ENCODE measurements at regions not wholly inside any gene's neighbourhood (a gene's known extent, or its start where the extent isn't known, plus 50 kb on each side); places are given as distances from the start of the nearest gene placed in this dataset.

- DNase-seq = no peak
Observed at GRCh38 chr2:234334756-234335155, 162.1 kb downstream of the ARL4C start.

- no peak for DNase-seq
Observed at GRCh38 chr2:234334151-234334550, 162.7 kb downstream of the ARL4C start.

- no peak for DNase-seq
Observed at GRCh38 chr2:234333168-234334130, 163.4 kb downstream of the ARL4C start.

- DNase-seq = no peak
Observed at GRCh38 chr2:234331966-234332365, 164.9 kb downstream of the ARL4C start.

DNA sequence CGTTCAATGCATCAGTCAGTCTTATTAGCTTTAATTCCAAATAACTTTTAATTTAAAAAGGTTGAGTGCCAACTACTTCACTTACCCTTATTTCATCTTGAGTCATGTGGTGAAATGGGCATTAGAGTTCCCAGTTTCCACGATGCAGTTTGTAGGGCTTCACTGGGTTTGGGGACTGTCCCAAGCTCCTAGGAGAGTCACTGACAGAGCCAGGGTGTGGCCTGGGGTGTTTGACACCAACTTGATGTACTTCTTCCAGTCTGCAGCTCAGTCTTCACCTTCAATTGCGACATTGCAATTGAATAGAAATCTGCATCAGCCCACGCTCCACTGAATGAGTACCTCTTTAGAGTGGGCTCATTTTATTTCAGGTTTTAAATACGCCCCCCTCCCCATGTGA lies 165.3 kb downstream of the ARL4C start:
- no peak for DNase-seq

- no peak for DNase-seq
Observed at GRCh38 chr2:234330902-234331301, 166.0 kb downstream of the ARL4C start.

DNA sequence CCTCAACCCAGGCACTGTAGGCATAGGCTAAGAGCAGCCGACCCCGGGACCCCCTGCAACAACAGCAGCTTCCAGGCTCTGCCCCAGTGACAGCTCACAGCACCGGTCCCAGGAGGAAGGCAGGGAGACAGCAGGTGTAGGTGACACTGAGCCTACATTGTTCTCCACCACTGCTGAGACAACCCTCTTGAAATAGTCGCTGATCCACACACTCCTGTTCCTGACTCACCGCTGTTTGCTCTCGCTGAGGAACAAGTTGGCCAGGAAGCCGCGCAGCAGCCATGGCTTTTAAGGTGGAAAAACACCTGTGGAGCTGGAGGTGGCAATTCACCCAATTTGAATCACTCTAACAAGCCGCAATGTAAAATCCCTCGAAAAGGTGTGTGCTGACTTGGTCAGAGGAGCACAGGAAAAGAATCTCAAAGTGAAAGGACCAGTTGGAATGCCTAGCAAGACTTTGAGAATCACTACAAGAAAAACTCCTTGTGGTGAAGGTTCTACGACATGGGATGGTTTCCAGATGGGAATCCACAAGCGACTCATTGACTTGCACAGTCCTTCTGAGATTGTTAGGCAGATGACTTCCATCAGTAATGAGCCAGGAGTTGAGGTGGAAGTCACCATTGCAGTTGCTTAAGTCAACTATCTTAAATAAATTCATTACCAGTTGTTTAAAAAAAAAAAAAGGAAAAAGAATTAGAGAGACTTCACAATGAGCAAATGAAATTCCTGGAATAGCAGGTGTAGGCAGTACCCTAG lies 167.5 kb downstream of the ARL4C start:
- DNase-seq = peak; percentile 10

DNA sequence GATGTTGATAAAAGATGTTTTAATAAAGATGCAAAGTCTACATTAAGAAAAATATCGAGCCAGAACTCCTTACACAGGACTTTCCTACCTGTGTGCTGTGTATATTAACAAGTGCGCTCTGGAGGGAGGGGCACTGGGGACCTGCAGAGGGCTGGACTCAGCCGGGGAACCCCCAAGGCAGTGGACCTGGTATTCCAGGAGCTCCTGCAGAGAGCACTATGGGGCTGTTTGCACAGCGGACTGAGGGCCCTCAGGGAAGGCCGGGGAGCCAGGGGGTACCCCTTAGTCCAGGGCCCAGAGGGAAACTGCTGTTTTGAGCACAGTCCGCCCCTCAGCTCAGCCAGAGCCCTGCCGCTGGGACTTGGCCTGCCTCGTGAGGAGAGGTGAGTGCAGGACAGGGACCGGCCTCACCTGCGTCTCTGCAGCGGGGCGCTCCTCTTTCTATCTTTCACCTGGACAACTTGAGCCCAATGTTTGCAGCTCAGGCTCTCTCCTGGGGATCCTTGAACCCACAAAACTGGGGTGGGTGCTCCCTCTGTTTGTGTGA lies 168.4 kb downstream of the ARL4C start:
- DNase-seq = no peak

GRCh38 chr2:234326694-234327093 lies 170.2 kb downstream of the ARL4C start:
- no peak for DNase-seq

DNA sequence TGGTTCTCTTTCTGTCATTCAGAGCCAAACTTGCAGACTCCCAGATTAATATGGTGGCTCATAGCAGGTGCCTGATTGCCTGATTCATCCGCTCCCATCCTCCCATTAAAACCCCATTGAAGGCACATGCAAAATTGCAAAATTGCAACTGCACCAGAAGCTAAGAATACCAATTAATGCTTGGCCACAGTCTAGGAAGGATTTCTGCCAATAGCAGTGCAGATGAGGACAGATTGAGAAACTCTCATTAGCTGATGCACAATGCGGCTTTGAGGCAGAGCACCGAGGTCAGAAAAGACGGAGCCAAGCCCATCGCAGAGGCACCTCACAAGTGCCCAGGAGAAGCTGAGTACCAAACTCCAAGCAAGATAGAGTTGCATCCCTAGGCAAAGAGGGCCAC lies 172.8 kb downstream of the ARL4C start:
- no peak for DNase-seq

- no peak for DNase-seq
Observed at GRCh38 chr2:234322766-234323465, 174.0 kb downstream of the ARL4C start.

- DNase-seq = peak; percentile 12
Observed at GRCh38 chr2:234320066-234320465, 176.8 kb downstream of the ARL4C start.

- no peak for DNase-seq
Observed at GRCh38 chr2:234318361-234318760, 178.5 kb downstream of the ARL4C start.

DNA sequence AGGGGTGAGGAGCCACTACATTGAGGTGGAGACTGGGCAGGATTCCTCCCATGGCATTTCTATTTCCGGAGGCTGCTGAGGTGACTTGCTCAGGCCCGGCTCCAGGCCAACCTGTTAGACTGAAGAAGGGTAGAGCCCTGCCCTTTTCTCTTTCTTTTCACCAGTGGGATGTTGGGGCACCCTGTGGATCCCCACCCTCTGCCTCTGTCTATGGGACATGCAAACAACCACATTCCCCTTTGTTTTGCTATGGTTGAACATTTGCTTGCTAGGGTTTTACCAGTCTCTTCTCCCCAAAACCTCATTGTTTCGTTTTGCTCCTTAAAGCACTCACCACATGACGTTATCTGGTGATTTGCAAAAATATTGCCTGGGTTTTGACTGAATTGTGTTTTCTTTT lies 183.3 kb downstream of the ARL4C start:
- no peak for DNase-seq

DNA sequence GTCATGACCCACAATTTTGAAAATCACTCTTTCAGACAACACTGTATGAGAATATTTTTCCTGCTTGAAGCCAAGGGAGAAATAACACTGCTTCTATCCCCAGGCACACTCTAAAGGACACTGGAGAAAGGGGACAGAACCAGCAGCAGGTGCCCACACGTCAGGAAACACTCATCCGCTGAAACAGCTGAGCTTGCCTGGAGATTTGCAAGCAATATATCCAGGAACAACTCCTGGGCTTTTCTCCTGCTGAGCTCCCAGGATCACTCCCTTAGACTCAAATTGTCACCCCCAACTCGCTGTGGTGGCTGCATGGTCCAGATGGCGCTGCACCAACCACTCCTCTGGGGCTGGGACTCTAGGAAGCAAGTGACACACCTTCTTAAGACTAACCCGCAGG lies 186.7 kb downstream of the ARL4C start:
- no peak for DNase-seq

GRCh38 chr2:234309431-234309830 lies 187.4 kb downstream of the ARL4C start:
- no peak for DNase-seq

DNA sequence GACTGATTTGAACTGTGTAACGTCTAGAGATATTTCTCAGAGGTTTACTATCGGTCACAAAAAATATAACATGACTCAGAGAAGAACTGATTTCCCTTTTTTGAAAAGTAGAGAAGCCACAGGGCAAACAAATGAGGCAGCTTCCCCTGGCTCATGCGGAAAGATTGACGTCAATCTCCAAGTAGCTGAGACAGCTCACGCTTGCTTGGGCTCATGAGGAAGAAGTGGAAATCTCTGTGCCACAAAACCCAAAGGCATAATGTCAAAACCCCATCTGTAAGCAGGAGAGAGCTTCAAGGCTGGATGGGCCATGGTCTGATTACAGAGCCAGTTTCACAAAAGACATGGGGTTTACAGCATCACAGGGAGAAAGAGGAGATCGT lies 188.1 kb downstream of the ARL4C start:
- no peak for DNase-seq

- DNase-seq = no peak
Observed at GRCh38 chr2:234308073-234308812, 188.6 kb downstream of the ARL4C start.

DNA sequence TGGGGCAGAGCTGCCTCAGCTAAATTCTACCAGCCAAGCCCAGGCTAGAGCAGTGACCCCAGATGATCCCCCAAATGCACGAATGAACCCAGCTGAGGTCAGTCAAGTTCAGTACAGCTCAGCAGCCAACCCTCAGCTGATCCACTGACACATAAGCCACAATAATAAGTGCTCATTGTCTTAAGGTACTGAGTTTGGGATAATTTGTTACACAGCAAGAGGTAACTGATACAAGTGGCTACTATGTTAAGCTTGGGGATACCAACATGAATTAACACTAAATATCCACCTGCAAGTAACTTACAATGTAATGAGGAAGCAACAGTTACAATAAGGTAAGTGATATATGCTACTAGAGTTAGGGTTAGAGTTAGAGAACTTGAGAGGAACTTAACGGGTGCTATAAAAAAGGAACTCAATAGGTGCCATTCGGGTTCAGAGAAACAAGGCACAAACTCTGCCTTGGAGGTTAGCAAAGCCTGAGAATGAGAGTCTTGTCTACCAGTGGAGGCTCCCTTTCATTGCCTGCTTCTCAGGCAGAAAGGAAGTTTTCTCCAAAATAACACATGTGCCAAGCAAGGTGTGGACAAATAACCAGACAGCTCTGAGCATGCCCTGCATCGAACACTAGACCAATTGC lies 189.4 kb downstream of the ARL4C start:
- DNase-seq = no peak

GRCh38 chr2:234306426-234307173 lies 190.3 kb downstream of the ARL4C start:
- no peak for DNase-seq

GRCh38 chr2:234305846-234306245 lies 191.0 kb downstream of the ARL4C start:
- DNase-seq = no peak

All from NCI-H146 (cell line).